Testis (tissue), 2 donors: ENCODE measurements at regions not wholly inside any gene's neighbourhood (a gene's known extent, or its start where the extent isn't known, plus 50 kb on each side); places are given as distances from the start of the nearest gene placed in this dataset.

ENCODE experiments used
- DNase-seq: peaks from one replicate; pipeline ENCODE4 v3.0.0-alpha.2; 2019
- H3K27ac ChIP-seq, 2 donors: fragments of 200-600 bp; sonication (generic); one replicate each; pipeline ENCODE4 v1.5.1; 2019
- H3K27me3 ChIP-seq: fragments of 200-600 bp; sonication (generic); one replicate; pipeline ENCODE4 v1.5.1; 2019
- H3K36me3 ChIP-seq: fragments of 200-600 bp; sonication (generic); one replicate; pipeline ENCODE4 v1.5.1; 2017; ENCODE audit warnings: low read depth; ENCODE audit errors: missing control alignments
- H3K4me1 ChIP-seq: fragments of 200-600 bp; sonication (generic); one replicate; pipeline ENCODE4 v1.5.1; 2019
- H3K4me3 ChIP-seq, 2 donors: fragments of 200-600 bp; sonication (generic); one replicate each; pipeline ENCODE4 v1.5.1; 2017 to 2019
- H3K9me3 ChIP-seq: fragments of 200-600 bp; sonication (generic); one replicate; pipeline ENCODE4 v1.5.1; 2017
- CTCF ChIP-seq, 3 experiments: fragments of 450-650 bp in 2 of 3; fragments of 200-600 bp in 1 of 3; sonication (generic) in 1 of 3; IDR thresholded peaks; one replicate each; pipeline ENCODE4 v1.5.1; 2016 to 2019; ENCODE audit warnings: antibody characterized with exemption in 3 of 3, mild to moderate bottlenecking in 2 of 3, moderate library complexity in 1 of 3
- POLR2A ChIP-seq: fragments of 450-650 bp; IDR thresholded peaks from one replicate; pipeline ENCODE4 v1.6.1; 2017; ENCODE audit warnings: antibody characterized with exemption, mild to moderate bottlenecking, moderate library complexity
- WGBS, 2 donors: methylation state at CpG; one replicate each; pipeline ENCODE4 v1.1.5; 2018; 5-methylcytosine and 5-hydroxymethylcytosine counted together
- intact Hi-C: fragments of 100-400 bp; cut with DNase I; formaldehyde crosslinking; loops from one replicate; pipeline ENCODE4 v1.15.1; 2023; ENCODE audit warnings: low total_unique reads

- Histone ChIP-seq H3K9me3 (no peaks in the 10 kb centered on the region), H3K27ac (no peak overlapping the region), H3K4me1 (no peaks in the 10 kb centered on the region), H3K4me3 (no peak overlapping the region), H3K36me3 (no peaks in the 10 kb centered on the region), H3K27me3 (no peaks in the 10 kb centered on the region)
- TF ChIP-seq CTCF (IDR thresholded peaks at IDR 0.05), result no peak
- TF ChIP-seq POLR2A, result no peak
- no peak for DNase-seq
- intact Hi-C loops, result no loop called here
- 84 to 88% methylated on average over 2 of the region's 2 CpGs for WGBS, 2 donors
These were observed 103.1 kb downstream of the ATP6V1G3 start for GRCh38 chr1:198437332-198437731.

GRCh38 chr1:198436276-198436675 lies 104.2 kb downstream of the ATP6V1G3 start:
- TF ChIP-seq CTCF (IDR thresholded peaks at IDR 0.05), result no peak
- no peak for TF ChIP-seq POLR2A
- no peak for DNase-seq
- intact Hi-C loops, result no loop called here
- no peak overlapping the region for H3K4me3 ChIP-seq
- no peaks in the 10 kb centered on the region for H3K27me3 ChIP-seq
- no peaks in the 10 kb centered on the region for H3K36me3 ChIP-seq
- H3K27ac ChIP-seq, result no peak overlapping the region
- no peaks in the 10 kb centered on the region for H3K9me3 ChIP-seq
- no peaks in the 10 kb centered on the region for H3K4me1 ChIP-seq

- no peaks in the 10 kb centered on the region for H3K36me3 ChIP-seq
- no peaks in the 10 kb centered on the region for H3K4me1 ChIP-seq
- intact Hi-C loops, result no loop called here
- H3K9me3 ChIP-seq, result no peaks in the 10 kb centered on the region
- TF ChIP-seq POLR2A, result no peak
- no peak for TF ChIP-seq CTCF (IDR thresholded peaks at IDR 0.05)
- H3K27ac ChIP-seq, result no peak overlapping the region
- no peaks in the 10 kb centered on the region for H3K27me3 ChIP-seq
- no peak for DNase-seq
- no peak overlapping the region for H3K4me3 ChIP-seq
These were observed 105.4 kb downstream of the ATP6V1G3 start for GRCh38 chr1:198435056-198435455.

- 68 to 77% methylated on average over 2 of the region's 2 CpGs for WGBS, 2 donors
- Histone ChIP-seq H3K27me3 (no peaks in the 10 kb centered on the region), H3K4me3 (no peak overlapping the region), H3K36me3 (no peaks in the 10 kb centered on the region), H3K9me3 (no peaks in the 10 kb centered on the region), H3K4me1 (no peaks in the 10 kb centered on the region), H3K27ac (no peak overlapping the region)
- TF ChIP-seq POLR2A, result no peak
- no peak for DNase-seq
- intact Hi-C loops, result no loop called here
These were observed 116.0 kb downstream of the ATP6V1G3 start for GRCh38 chr1:198424441-198424840.

GRCh38 chr1:198423673-198424072 lies 116.8 kb downstream of the ATP6V1G3 start:
- 87 to 94% methylated on average over 1 of the region's 1 CpG for WGBS, 2 donors
- no peak for DNase-seq
- no peaks in the 10 kb centered on the region for H3K36me3 ChIP-seq
- no peaks in the 10 kb centered on the region for H3K9me3 ChIP-seq
- no peak overlapping the region for H3K4me3 ChIP-seq
- H3K27ac ChIP-seq, result no peak overlapping the region
- intact Hi-C loops, result no loop called here
- no peaks in the 10 kb centered on the region for H3K27me3 ChIP-seq
- no peaks in the 10 kb centered on the region for H3K4me1 ChIP-seq
- TF ChIP-seq CTCF (IDR thresholded peaks at IDR 0.05), result no peak
